ENCODE measurements at regions not wholly inside any gene's neighbourhood (a gene's known extent, or its start where the extent isn't known, plus 50 kb on each side); places are given as distances from the start of the nearest gene placed in this dataset.

DNA sequence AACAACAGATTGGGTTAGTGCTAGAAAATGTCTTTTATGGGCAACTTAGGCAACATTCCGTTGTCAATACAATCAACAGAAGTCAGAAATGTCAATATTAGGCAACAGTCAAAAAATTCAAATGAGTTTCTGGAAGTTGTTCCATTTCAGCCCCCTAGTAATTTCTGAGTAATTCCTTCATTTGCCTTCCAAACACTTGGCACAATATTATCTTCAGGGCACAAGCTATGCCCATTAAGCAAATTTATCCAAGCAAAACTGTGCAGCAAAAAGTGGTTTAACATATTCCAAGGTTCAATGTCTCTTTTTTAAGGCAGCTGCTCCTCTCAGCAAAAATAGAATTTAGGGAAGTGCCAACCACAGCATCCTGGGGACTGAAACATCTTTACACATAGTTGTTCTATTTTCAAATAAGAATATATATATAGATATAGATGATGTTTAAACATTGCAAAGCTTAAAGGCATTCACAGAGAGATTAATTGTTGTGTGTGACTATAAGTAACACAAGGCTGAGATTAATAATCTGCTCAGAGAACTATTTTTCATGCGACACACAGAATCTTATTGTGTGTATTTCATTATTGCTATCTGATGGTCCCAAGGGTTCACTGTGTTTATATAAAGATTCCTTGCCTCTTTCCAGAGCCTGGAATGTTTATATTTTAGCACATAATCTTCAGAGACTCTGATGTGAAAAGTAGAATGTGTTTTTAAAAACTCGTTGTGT is 75.2 kb upstream of the ADTRP start:
- Histone ChIP-seq H3K4me1 (ENCODE audit: control insufficient read depth in 1 of 2, low read depth in 2 of 2) (peaks cover 10 to 26% of the 10 kb centered on the region in 2 donors), H3K27ac (no peak overlapping the region), H3K27me3 (replicated peaks; ENCODE audit: insufficient read depth) (no peaks in the 10 kb centered on the region), H3K4me3 (no peak overlapping the region), H3K36me3 (no peaks in the 10 kb centered on the region), H3K9me3 (no peaks in the 10 kb centered on the region)
- DNase-seq (ENCODE audit: low spot score) (no peak), ATAC-seq (ENCODE audit: insufficient number of reproducible peaks, low FRiP score, low read depth) (no peak)
- no peak for TF ChIP-seq CTCF (IDR thresholded peaks at IDR 0.05)

DNA sequence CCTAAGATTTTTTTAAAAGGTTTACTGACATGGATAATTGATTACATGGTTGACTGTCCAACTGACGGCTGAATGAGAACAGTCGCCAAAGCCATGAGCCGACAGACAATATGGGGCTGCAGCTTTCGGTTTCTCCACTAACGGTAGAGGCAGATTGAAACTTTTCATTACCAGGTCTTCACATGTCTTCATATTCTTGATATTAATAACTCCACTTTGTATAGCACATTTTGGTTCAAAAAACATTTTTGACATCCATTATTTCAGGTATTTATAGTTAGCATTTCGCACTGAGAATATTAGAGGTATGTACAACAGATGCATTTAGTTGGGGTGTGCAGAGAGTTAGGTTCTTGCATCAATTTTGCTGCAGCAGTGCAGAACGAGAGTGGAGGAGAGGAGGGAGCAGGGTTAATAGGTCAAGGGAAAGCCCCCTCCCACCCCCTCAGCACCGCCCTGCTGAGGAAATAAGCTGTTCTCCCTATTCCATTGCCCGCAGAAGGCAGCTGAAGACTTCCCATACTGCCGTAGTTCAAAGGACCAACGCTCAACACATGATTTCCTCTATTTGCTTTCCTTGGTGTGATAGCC is 73.6 kb upstream of the ADTRP start:
- H3K4me1 ChIP-seq (ENCODE audit: control insufficient read depth in 1 of 2, low read depth in 2 of 2), result peaks cover 10 to 28% of the 10 kb centered on the region in 2 donors
- H3K4me3 ChIP-seq, result no peak overlapping the region
- no peak for ATAC-seq (ENCODE audit: insufficient number of reproducible peaks, low FRiP score, low read depth)

DNA sequence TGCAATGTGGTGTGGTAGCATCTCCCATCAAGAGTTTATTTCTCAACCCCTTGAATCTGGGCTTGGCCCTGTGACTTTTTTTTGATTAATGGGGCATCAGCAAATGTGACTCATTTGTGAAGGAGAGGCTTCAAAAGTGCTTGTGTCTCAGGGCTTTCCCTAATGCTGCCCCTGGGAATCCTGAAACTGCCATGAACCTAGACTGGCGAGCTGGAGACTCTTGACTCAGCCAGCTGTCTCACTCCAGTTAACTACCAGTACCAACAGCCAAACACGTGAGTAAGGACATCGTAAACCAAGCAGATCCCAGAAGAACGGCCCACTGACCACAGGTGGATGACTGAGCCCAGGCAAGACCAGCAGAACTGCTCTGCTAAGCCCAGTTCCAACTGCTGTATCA is 72.8 kb upstream of the ADTRP start:
- ATAC-seq (ENCODE audit: insufficient number of reproducible peaks, low FRiP score, low read depth), result no peak

More for the DNA sequence above, 73.6 kb upstream of the ADTRP start:
- H3K27me3 ChIP-seq (replicated peaks; ENCODE audit: insufficient read depth), result no peaks in the 10 kb centered on the region
- no peak overlapping the region for H3K27ac ChIP-seq
- no peaks in the 10 kb centered on the region for H3K36me3 ChIP-seq
- no peaks in the 10 kb centered on the region for H3K9me3 ChIP-seq
- DNase-seq (ENCODE audit: low spot score), result no peak
- no peak for TF ChIP-seq CTCF (IDR thresholded peaks at IDR 0.05)

GRCh38 chr6:11848852-11849731 is 70.5 kb upstream of the ADTRP start:
- peaks cover 2 to 16% of the 10 kb centered on the region in 2 donors for H3K4me1 ChIP-seq (ENCODE audit: control insufficient read depth in 1 of 2, low read depth in 2 of 2)
- DNase-seq (ENCODE audit: low spot score) (no peak), ATAC-seq (ENCODE audit: insufficient number of reproducible peaks, low FRiP score, low read depth) (no peak)
- H3K4me3 ChIP-seq, result no peak overlapping the region
- no peaks in the 10 kb centered on the region for H3K9me3 ChIP-seq
- no peaks in the 10 kb centered on the region for H3K36me3 ChIP-seq
- no peak overlapping the region for H3K27ac ChIP-seq
- no peaks in the 10 kb centered on the region for H3K27me3 ChIP-seq (replicated peaks; ENCODE audit: insufficient read depth)
- no peak for TF ChIP-seq CTCF (IDR thresholded peaks at IDR 0.05)

More for the DNA sequence above, 72.8 kb upstream of the ADTRP start:
- Histone ChIP-seq H3K4me3 (no peak overlapping the region), H3K36me3 (no peaks in the 10 kb centered on the region), H3K27me3 (replicated peaks; ENCODE audit: insufficient read depth) (no peaks in the 10 kb centered on the region), H3K4me1 (ENCODE audit: control insufficient read depth in 1 of 2, low read depth in 2 of 2) (peaks cover 10 to 28% of the 10 kb centered on the region in 2 donors), H3K27ac (no peak overlapping the region), H3K9me3 (no peaks in the 10 kb centered on the region)
- no peak for DNase-seq (ENCODE audit: low spot score)
- TF ChIP-seq CTCF (IDR thresholded peaks at IDR 0.05), result no peak

DNA sequence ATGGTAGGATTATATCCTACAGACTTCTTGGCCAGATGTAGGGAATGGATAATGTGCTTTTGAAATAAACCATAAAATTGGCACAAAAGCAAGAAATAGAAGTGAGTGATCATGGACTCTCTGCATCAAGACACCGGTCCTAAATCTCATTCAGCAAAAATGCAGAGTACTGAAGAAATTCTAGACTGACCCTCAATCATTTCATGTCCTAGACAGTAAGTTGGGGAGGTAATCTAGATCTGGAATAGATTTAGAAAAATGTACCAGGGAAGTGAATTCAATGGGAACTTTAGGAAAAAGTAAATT is 69.7 kb upstream of the ADTRP start:
- H3K9me3 ChIP-seq, result no peaks in the 10 kb centered on the region
- H3K27me3 ChIP-seq (replicated peaks; ENCODE audit: insufficient read depth), result no peaks in the 10 kb centered on the region
- H3K4me3 ChIP-seq, result no peak overlapping the region
- ATAC-seq (ENCODE audit: insufficient number of reproducible peaks, low FRiP score, low read depth) (no peak), DNase-seq (ENCODE audit: low spot score) (no peak)
- peaks cover 0 to 8% of the 10 kb centered on the region in 2 donors for H3K4me1 ChIP-seq (ENCODE audit: control insufficient read depth in 1 of 2, low read depth in 2 of 2)
- H3K36me3 ChIP-seq, result no peaks in the 10 kb centered on the region
- H3K27ac ChIP-seq, result no peak overlapping the region
- no peak for TF ChIP-seq CTCF (IDR thresholded peaks at IDR 0.05)
